ENCODE measurements at regions not wholly inside any gene's neighbourhood (a gene's known extent, or its start where the extent isn't known, plus 50 kb on each side); places are given as distances from the start of the nearest gene placed in this dataset.

DNA sequence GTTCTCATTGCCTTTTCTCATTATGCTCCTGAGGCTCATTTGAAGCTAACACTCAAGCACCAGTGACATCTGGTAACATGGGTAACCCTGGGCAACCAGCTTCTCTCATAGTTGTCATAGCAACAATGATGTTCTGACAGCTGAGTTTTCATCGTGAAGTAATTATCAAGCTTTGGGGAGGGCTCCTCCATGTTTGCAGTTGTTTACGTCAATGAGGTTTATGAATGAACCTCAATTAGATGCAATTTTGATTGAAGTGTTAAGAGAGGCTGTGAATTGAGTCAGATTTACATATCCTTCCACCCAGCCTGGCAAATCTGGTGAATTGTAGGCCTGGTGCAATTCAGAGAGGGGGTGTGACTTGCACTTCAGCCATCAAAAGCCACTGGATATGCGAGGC, 119.3 kb upstream of the CHD2 start:
- TF ChIP-seq CTCF (IDR thresholded peaks at IDR 0.05), result no peak
- TF ChIP-seq POLR2A (IDR thresholded peaks at IDR 0.05), result no peak
